Raji (cell line): ENCODE measurements at regions not wholly inside any gene's neighbourhood (a gene's known extent, or its start where the extent isn't known, plus 50 kb on each side); places are given as distances from the start of the nearest gene placed in this dataset.

Experiments used
- POLR2A ChIP-seq: IDR thresholded peaks from 2 replicates; pipeline ENCODE4 v1.6.1; 2011; ENCODE audit warnings: low read depth, low read length, control low read depth; ENCODE audit not compliant: insufficient read depth

DNA sequence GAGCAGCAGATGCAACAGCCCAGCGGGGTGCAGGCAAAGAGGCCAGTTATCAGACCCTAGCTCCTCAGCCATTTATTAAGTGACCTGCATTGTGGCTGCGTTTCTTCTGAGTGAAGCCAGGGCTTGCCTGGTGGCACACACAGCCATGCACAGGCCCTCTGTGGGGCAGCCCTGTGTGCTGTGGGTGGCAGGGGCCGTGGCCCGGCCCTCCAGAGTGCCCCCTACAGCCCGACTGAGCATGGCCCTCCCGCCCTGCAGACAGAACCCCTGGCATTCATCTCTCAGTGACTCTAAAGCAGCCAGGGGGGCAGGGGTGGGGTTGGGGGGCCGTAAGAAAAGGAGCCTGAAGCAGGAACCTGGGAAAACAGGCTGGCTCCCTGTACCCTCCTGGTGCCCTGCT, 226.0 kb upstream of the PWP1 start:
- no peak for TF ChIP-seq POLR2A

- no peak for TF ChIP-seq POLR2A
Measured at GRCh38 chr12:107461222-107461975, 224.2 kb upstream of the PWP1 start.

DNA sequence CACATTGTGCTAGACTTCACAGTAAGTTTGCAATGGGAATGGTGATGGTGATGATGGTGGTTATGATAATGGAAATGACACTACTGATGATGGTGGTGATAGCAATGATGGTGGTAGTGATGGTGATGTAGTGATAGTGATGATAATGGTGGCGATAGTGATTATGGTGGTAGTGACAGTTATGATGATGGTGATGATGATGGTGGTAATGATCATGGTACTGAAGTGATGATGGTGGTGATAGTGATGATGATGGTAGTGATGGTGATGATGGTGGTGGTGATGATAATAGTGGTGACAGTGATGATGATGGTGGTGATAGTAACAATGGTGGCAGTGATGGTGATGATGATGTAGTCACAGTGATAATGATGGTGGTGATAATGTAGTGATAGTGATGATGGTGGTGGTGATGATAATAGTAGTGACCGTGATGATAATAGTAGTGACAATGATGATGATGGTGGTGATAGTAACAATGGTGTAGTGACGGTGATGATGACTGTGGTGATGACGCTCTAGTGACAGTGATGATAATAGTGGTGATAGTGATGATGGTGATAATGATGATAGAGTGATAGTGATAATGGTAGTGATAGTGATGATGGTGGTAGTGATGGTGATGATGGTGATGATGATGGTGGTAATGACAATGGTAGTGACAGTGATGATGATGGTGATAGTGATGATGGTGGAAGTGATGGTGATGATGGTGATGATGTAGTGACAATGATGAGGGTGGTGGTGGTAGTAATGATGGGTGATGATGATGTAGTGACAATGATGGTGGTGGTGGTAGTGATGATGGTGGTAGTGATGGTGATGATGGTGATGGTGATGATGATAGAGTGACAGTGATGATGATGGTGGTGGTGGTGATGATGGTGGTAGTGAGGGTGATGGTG, 222.9 kb upstream of the PWP1 start:
- TF ChIP-seq POLR2A = no peak

GRCh38 chr12:107464644-107465043, 221.0 kb upstream of the PWP1 start:
- TF ChIP-seq POLR2A = no peak

GRCh38 chr12:107465625-107466024, 220.0 kb upstream of the PWP1 start:
- TF ChIP-seq POLR2A = no peak

- no peak for TF ChIP-seq POLR2A
Measured at GRCh38 chr12:107467716-107468115, 217.9 kb upstream of the PWP1 start.

DNA sequence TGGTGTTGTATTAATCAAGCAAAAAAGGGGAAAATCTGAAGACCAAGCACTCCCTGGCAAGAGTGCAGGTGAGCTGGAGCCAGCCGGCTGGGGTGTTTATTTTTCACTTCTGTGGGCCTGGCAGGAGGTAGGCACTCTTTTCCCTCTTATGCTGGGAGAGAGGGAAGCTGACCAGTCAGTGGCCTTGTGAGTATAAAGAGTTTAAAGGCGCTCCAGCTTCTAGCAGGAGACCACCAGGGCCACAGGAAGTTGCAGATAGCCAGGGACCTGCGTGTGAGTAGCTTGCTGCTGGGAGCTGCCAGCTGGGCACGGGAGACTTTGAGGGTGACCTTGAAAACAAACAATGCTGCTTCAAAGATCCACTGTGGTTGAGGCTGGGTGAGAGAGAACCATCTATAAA, 217.4 kb upstream of the PWP1 start:
- TF ChIP-seq POLR2A = no peak

GRCh38 chr12:107469011-107469410, 216.6 kb upstream of the PWP1 start:
- TF ChIP-seq POLR2A = no peak

- no peak for TF ChIP-seq POLR2A
Measured at GRCh38 chr12:107470645-107471044, 215.0 kb upstream of the PWP1 start.

DNA sequence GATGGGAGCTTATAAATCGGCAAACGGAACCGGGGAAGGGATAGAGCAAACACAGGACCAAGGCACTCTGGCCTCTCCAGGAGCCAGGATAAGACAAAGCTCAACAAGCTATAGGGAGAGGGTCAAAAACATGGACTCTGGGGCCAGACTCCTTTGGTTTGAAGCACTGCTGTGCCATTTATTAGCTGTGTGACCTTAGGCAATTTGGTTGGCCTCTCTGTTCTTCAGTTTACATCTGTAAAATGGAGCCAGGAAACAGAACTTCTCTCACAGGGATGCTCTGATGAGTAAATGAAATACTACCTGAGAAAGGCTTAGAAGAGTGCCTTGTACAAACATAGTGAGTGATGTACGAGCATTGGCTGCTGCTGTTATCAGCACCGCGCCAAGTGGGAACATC, 213.3 kb upstream of the PWP1 start:
- no peak for TF ChIP-seq POLR2A

- TF ChIP-seq POLR2A = no peak
Measured at GRCh38 chr12:107474099-107474498, 211.5 kb upstream of the PWP1 start.

DNA sequence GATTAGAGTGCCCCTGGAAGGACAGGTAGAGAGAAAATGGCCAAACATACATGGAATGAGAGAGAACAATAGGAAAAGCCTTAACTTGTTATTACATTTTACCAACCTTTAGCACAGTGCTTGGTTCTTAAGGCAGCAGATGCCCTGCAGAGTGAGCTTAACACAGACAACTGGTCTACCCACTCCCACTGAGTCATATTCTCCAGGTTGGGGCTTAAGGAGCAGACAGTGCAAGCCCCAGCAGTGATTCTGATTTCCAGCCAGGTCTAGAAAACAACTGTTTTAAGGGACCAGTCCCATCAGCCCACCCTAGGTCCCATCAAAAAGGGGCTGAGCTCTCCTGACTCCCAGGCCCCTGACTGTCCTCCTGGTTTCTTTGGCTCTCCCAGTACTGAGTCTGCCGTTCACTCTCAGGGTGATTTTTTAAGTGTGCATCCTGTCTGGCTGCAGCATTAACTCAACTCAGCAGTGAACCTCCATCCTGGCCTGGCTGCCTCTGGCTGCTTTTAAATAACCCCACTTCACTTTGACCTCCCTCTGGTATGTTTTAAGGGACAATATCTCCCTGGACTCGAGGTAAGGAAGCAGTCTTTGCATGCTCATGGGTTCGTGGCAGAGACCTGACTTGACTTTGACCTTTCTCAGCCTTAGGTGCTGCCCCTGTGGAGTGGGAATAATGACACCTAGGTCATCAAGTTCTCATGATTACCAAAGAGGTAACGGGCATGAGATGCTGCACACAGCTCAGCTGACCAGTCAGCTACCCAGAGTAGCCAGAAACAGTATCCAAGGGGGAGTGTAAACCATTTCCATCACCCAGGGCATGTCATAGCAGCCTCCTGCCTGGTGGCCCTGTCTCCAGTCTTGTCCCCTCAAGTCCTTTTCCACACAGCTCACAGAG, 210.7 kb upstream of the PWP1 start:
- no peak for TF ChIP-seq POLR2A

GRCh38 chr12:107475900-107476299, 209.7 kb upstream of the PWP1 start:
- TF ChIP-seq POLR2A = no peak

- no peak for TF ChIP-seq POLR2A
Measured at GRCh38 chr12:107477018-107477417, 208.6 kb upstream of the PWP1 start.

DNA sequence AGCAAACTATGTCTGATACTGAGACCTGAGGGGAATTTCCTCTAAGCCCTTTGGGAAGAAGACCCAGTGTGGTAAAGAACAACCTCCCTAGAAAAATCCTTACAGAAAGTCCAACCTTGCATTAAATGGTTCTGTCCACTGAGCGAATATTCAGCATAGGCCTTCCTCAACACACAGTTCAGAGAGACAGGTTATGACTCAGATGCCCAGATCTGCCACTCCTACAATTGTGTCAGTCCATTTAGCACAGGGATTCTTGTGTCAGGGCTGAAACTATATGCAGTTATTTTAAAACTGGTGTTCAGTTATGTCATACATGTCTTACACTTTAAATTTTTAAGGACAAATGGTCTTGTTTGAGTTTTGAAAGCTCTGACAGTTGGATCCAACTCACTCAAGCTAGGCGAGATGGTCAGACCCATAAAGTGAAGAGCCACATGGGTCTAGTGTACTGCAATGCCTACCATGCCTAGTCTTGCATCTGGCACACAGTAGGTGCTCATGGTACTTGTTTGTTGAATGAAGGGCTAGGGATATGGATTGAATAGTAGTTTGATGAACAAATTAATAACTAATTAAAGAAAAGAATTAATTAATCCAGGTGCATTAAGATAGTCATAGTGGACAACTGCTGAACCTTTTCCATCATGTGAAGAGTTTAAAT, 207.5 kb upstream of the PWP1 start:
- TF ChIP-seq POLR2A = no peak

GRCh38 chr12:107478881-107479280, 206.7 kb upstream of the PWP1 start:
- no peak for TF ChIP-seq POLR2A
